KMS-11 (cell line): ENCODE measurements at regions not wholly inside any gene's neighbourhood (a gene's known extent, or its start where the extent isn't known, plus 50 kb on each side); places are given as distances from the start of the nearest gene placed in this dataset.

Experiments
- H2AFZ ChIP-seq: fragments of 200-600 bp; sonication (generic); 2 replicates; pipeline ENCODE4 v1.6.1; 2016; ENCODE audit warnings: antibody characterized with exemption, mixed run types, low read depth
- H3K27ac ChIP-seq: fragments of 200-600 bp; sonication (generic); 2 replicates; pipeline ENCODE4 v1.6.1; 2016; ENCODE audit warnings: mild to moderate bottlenecking, mixed run types
- H3K27me3 ChIP-seq: fragments of 200-600 bp; sonication (generic); 2 replicates; pipeline ENCODE4 v1.6.1; 2017; ENCODE audit warnings: mild to moderate bottlenecking, low read depth, mixed run types, moderate library complexity; ENCODE audit not compliant: insufficient read depth
- H3K36me3 ChIP-seq: fragments of 200-600 bp; sonication (generic); 2 replicates; pipeline ENCODE4 v1.6.1; 2017; ENCODE audit warnings: mild to moderate bottlenecking, mixed run types; ENCODE audit not compliant: insufficient read depth
- H3K4me1 ChIP-seq: fragments of 200-600 bp; sonication (generic); 2 replicates; pipeline ENCODE4 v1.6.1; 2016; ENCODE audit warnings: mild to moderate bottlenecking, low read depth, mixed run types; ENCODE audit not compliant: poor library complexity, severe bottlenecking
- H3K4me2 ChIP-seq: fragments of 200-600 bp; sonication (generic); 2 replicates; pipeline ENCODE4 v1.7.0; 2016; ENCODE audit warnings: mild to moderate bottlenecking, mixed run types
- H3K4me3 ChIP-seq: fragments of 200-600 bp; sonication (generic); IDR thresholded peaks from 2 replicates; pipeline ENCODE4 v1.6.1; 2017; ENCODE audit warnings: low read depth, low read length, mixed read lengths; ENCODE audit not compliant: insufficient read depth
- H3K79me2 ChIP-seq: fragments of 200-600 bp; sonication (generic); 2 replicates; pipeline ENCODE4 v1.6.1; 2016; ENCODE audit warnings: low read depth, mixed run types; ENCODE audit not compliant: insufficient read depth
- H3K9ac ChIP-seq: fragments of 200-600 bp; sonication (generic); 2 replicates; pipeline ENCODE4 v1.6.1; 2016; ENCODE audit warnings: mild to moderate bottlenecking, mixed run types
- H4K20me1 ChIP-seq: fragments of 200-600 bp; sonication (generic); 2 replicates; pipeline ENCODE4 v1.6.1; 2016; ENCODE audit warnings: mild to moderate bottlenecking, mixed run types; ENCODE audit not compliant: insufficient read depth
- TF ChIP-seq, protein P1 (sequence below): fragments of 200-600 bp; sonication (generic); conservative IDR thresholded peaks from 2 replicates; pipeline ENCODE4 v1.6.1; 2017; ENCODE audit warnings: low read depth, mild to moderate bottlenecking, antibody characterized with exemption, low read length, moderate library complexity, mixed read lengths

DNA sequence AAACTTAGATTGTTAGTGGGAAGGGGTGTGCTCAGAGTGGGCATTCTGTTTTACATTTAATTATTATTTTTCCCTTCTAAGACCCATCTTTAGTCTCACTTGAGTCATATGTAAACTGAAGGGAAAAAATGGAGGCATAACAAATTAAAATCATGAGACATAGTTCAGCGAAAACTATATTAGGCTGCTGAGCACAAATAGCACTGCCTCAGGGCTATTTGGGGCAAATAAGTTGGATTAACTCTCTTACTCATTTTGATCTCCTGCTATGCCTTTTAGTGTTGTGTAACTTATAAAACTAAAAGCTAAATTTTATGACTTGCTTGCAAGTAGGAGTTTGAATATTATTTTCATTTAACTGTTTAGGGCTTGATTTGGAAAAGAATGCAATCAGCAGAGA lies 1329.2 kb upstream of the PCDH7 start:
- Histone ChIP-seq H4K20me1 (no peaks in the 10 kb centered on the region), H3K27ac (no peak overlapping the region), H3K4me3 (no peak overlapping the region), H3K4me2 (no peak overlapping the region), H3K27me3 (no peaks in the 10 kb centered on the region), H2AFZ (no peak overlapping the region), H3K4me1 (no peaks in the 10 kb centered on the region), H3K36me3 (no peaks in the 10 kb centered on the region), H3K9ac (no peak overlapping the region), H3K79me2 (no peaks in the 10 kb centered on the region)
- TF ChIP-seq, protein P1, sequence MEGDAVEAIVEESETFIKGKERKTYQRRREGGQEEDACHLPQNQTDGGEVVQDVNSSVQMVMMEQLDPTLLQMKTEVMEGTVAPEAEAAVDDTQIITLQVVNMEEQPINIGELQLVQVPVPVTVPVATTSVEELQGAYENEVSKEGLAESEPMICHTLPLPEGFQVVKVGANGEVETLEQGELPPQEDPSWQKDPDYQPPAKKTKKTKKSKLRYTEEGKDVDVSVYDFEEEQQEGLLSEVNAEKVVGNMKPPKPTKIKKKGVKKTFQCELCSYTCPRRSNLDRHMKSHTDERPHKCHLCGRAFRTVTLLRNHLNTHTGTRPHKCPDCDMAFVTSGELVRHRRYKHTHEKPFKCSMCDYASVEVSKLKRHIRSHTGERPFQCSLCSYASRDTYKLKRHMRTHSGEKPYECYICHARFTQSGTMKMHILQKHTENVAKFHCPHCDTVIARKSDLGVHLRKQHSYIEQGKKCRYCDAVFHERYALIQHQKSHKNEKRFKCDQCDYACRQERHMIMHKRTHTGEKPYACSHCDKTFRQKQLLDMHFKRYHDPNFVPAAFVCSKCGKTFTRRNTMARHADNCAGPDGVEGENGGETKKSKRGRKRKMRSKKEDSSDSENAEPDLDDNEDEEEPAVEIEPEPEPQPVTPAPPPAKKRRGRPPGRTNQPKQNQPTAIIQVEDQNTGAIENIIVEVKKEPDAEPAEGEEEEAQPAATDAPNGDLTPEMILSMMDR, result no peak

GRCh38 chr4:29405116-29405515 lies 1315.1 kb upstream of the PCDH7 start:
- no peaks in the 10 kb centered on the region for H4K20me1 ChIP-seq
- no peak overlapping the region for H2AFZ ChIP-seq
- TF ChIP-seq, protein P1, result no peak
- no peak overlapping the region for H3K9ac ChIP-seq
- H3K27ac ChIP-seq, result no peak overlapping the region
- no peak overlapping the region for H3K4me2 ChIP-seq
- H3K4me1 ChIP-seq, result no peaks in the 10 kb centered on the region
- H3K27me3 ChIP-seq, result no peaks in the 10 kb centered on the region
- H3K79me2 ChIP-seq, result no peaks in the 10 kb centered on the region
- no peak overlapping the region for H3K4me3 ChIP-seq
- H3K36me3 ChIP-seq, result no peaks in the 10 kb centered on the region

DNA sequence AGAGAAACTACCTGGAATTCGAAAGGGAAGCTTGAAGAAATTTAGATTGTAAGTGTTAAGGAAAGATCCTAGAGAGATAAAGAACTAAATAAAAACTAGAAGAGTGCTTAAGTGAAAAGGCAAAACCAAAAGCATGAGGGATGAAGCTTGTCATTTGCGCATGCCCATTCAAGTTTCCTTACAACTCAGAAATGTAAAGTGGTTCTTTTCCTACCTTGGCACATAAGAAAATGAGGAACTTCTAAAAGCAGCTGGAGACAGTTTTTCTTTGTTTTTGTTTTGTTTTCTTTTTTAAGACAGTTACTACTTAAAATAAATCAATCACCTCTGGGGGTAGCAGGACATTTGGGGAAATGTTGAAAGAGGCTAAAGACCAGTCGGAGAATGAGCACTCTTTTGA lies 1304.4 kb upstream of the PCDH7 start:
- Histone ChIP-seq H3K4me3 (no peak overlapping the region), H3K27ac (no peak overlapping the region), H3K4me1 (no peaks in the 10 kb centered on the region), H3K36me3 (no peaks in the 10 kb centered on the region), H4K20me1 (no peaks in the 10 kb centered on the region), H2AFZ (no peak overlapping the region), H3K79me2 (no peaks in the 10 kb centered on the region), H3K27me3 (no peaks in the 10 kb centered on the region), H3K9ac (no peak overlapping the region), H3K4me2 (no peak overlapping the region)
- TF ChIP-seq, protein P1, result no peak

GRCh38 chr4:29423836-29424721 lies 1296.1 kb upstream of the PCDH7 start:
- H3K9ac ChIP-seq, result no peak overlapping the region
- no peaks in the 10 kb centered on the region for H3K4me1 ChIP-seq
- H3K27ac ChIP-seq, result no peak overlapping the region
- H3K79me2 ChIP-seq, result no peaks in the 10 kb centered on the region
- no peaks in the 10 kb centered on the region for H3K36me3 ChIP-seq
- H3K4me2 ChIP-seq, result no peak overlapping the region
- H2AFZ ChIP-seq, result no peak overlapping the region
- no peaks in the 10 kb centered on the region for H3K27me3 ChIP-seq
- TF ChIP-seq, protein P1, result no peak
- no peaks in the 10 kb centered on the region for H4K20me1 ChIP-seq
- no peak overlapping the region for H3K4me3 ChIP-seq
